GM18861 (cell line): ENCODE measurements at regions not wholly inside any gene's neighbourhood (a gene's known extent, or its start where the extent isn't known, plus 50 kb on each side); places are given as distances from the start of the nearest gene placed in this dataset.
A peak's percentile ranks its signal among the peaks of the same experiment; 100 is the strongest.
"Not testable (repeated sequence)": the region's sequence is repeated elsewhere in the genome, so short reads cannot be mapped to it uniquely, and the experiment has no call there.

Experiments used
- ATAC-seq: cut with Tn5 transposase; IDR thresholded peaks from one replicate; pipeline ENCODE4 v1.9.1; 2021; ENCODE audit not compliant: unreplicated experiment

GRCh38 chr2:58794103-58794502 is 553.0 kb upstream of the FANCL start:
- ATAC-seq = no peak

GRCh38 chr2:58788402-58788801 is 547.3 kb upstream of the FANCL start:
- ATAC-seq = no peak

GRCh38 chr2:58770846-58771245 is 529.7 kb upstream of the FANCL start:
- ATAC-seq = no peak

GRCh38 chr2:58769864-58770234 is 528.7 kb upstream of the FANCL start:
- no peak for ATAC-seq

- ATAC-seq = no peak
These were observed 528.2 kb upstream of the FANCL start for GRCh38 chr2:58769111-58769863.

- ATAC-seq = no peak
These were observed 527.6 kb upstream of the FANCL start for GRCh38 chr2:58768715-58769080.

GRCh38 chr2:58767828-58768714 is 526.9 kb upstream of the FANCL start:
- ATAC-seq = no peak

GRCh38 chr2:58764338-58765104 is 523.4 kb upstream of the FANCL start:
- no peak for ATAC-seq

GRCh38 chr2:58762176-58762781 is 521.2 kb upstream of the FANCL start:
- ATAC-seq = peak; percentile 60

- ATAC-seq = no peak
These were observed 516.8 kb upstream of the FANCL start for GRCh38 chr2:58757971-58758370.

GRCh38 chr2:58756336-58756735 is 515.2 kb upstream of the FANCL start:
- ATAC-seq = no peak

GRCh38 chr2:58752507-58752906 is 511.4 kb upstream of the FANCL start:
- ATAC-seq = not testable (repeated sequence)

GRCh38 chr2:58751676-58752075 is 510.6 kb upstream of the FANCL start:
- ATAC-seq = not testable (repeated sequence)

GRCh38 chr2:58749041-58749440 is 507.9 kb upstream of the FANCL start:
- no peak for ATAC-seq

- not testable (repeated sequence) for ATAC-seq
These were observed 504.2 kb upstream of the FANCL start for GRCh38 chr2:58745334-58745733.

GRCh38 chr2:58740426-58740825 is 499.3 kb upstream of the FANCL start:
- no peak for ATAC-seq

GRCh38 chr2:58739033-58739432 is 497.9 kb upstream of the FANCL start:
- ATAC-seq = no peak

GRCh38 chr2:58734365-58734764 is 493.2 kb upstream of the FANCL start:
- ATAC-seq = no peak

GRCh38 chr2:58732999-58733398 is 491.9 kb upstream of the FANCL start:
- ATAC-seq = no peak

GRCh38 chr2:58731488-58731869 is 490.4 kb upstream of the FANCL start:
- ATAC-seq = no peak
